ENCODE measurements at regions not wholly inside any gene's neighbourhood (a gene's known extent, or its start where the extent isn't known, plus 50 kb on each side); places are given as distances from the start of the nearest gene placed in this dataset.

DNA sequence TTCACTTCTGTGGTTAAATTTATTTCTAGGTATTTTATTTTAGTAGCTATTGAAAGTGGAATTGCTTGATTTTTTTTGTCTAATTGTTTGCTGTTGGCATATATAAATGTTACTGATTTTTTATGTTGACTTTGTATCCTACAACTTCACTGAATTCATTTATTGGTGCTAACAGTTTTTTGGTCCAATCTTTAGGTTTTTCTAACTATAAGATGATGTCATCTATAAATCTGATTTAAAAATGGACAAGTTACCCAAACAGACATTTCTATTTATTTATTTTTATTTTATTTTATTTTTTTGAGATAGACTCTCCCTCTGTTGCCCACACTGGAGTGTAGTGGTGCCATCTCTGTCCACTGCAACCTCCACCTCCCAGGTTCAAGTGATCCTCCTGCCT, 162.3 kb downstream of the COX7C start:
- no peak for DNase-seq (ENCODE audit: low read depth)

DNA sequence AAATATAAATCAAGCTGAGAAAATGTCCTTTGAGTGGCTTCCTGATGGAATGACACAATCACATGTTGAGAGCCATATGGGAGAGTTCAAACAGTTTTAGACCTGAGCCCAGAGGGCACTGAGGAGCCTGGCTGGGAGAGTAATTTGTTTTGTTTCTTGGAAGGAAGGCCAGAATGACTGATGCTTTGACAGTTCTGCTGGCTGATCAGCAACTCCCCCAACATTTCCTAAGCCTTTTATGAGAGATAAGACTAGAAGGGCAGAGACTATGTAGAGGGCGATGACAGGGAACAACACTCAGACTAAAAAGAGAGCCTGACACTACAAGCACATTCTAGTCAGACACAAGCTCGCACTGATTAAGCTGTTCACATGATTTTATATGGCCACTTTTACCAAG, 169.2 kb downstream of the COX7C start:
- DNase-seq (ENCODE audit: low read depth) = no peak

DNA sequence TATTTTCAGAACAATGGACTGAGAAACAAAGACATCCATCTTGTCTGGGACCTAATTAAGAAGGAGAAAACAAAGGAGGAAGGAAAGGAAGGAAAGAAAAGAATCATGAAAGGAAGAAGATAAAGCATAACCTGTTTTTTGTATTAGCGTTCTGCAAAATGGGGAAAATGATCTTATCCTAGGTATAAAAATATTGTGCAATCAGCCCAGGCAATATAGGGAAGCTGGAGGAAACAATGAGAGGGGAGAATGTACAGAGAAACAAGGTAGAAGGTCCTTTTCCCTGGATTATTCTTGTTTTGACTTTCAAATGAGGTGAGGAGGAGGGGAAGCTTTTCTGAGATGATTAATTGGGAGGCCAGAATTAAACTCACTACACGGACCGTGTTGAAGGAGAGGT, 177.9 kb downstream of the COX7C start:
- no peak for DNase-seq (ENCODE audit: low read depth)

DNA sequence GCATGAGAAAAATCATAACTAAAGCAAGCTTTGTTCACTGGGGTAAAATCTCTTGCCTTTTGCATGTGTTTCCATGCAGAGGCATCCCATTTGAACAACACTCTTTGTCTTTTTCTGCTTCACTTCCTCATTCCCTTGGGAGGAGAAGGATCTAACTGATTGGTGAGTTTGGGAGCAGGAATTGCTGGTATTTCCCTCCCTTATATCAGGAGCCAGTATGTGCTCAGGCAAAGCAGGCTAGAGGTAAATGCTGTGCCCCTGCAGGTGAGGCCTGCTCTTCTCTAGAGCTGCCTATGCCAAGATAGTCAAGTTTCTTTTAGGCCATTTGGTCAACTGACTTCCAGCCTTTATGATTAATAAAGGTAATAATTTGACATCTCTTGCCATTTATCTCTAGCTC, 179.9 kb downstream of the COX7C start:
- no peak for DNase-seq (ENCODE audit: low read depth)

DNA sequence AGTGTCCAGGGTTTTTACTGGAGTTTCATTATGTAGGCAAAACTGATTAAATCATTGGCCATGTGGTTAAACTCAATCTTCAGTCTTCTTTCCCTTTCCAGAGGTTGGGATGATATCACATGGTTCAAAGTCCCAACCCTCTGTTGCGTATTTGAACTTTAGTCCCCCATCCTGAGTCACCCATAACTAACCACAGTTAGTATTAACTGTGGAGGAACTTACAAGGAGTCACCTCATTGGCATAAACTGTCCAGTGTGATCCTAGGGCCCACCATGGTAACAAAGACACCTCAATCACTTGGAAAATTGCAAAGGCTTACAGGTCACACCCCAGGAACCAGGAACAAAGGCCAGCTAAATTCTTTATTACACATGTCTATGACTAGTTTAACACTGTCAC, 188.5 kb downstream of the COX7C start:
- no peak for DNase-seq (ENCODE audit: low read depth)

DNA sequence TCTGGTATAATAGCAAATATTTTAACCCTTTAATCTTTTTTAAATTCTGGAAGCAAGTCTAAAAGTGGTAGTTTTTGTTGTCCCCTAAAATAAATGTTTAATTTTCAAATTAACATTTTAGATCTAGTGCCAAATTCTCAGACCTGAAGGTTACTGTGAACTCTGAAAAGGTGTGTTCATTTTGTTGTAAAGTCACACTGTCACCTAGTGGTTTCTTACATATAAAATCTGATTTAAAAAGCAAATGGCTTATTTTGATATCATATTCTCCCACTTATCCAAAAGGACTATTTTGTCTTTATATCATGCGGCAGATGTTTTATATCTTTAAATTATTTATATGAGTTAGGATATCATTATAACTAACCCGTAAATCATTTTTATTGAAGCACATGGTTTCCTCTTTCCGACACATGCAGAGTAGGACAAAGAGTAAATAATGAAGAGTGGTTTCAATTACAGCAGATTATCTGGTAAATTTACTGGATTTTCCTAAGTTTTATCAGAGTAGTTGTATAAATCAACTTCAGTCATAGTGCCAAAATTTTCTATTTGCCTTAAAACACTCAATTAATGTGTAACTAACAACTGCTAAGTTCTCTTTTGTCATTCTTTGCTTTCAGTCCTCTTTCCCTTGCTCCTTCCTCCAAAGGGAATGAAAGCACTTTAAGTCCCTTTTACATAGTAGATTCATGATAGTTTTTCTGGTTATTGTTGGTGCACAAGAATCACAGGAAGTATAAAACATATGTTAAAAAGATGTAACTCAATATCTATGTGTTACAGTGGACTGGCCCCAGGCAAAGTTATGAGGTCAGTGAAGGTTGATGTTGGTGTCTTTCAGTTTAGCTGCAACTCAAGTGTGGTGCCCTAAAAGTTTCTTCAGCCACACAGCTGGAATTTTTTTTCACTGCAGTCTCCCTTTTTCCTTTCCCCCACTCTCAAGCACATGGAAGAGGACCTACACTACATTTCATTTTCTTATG, 189.6 kb downstream of the COX7C start:
- DNase-seq (ENCODE audit: low read depth) = no peak

DNA sequence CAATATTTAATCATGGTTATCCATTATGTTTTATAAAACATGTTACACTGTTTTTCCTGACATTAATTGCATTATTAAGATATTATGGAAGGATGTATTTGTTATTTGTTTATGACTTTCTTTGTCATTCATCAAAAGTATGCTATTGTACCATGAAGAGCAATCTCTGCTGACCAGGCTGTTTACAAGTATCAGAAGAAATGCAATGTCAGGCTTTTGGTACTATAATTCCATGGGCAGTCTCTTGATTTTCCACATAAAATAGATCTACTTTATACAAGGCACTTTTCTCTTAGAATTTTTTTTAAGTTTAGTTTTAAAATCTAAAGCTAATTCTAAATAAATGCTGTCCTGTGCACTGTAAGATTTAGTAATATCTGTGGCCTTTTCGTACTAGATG, 196.6 kb downstream of the COX7C start:
- DNase-seq (ENCODE audit: low read depth) = no peak

DNA sequence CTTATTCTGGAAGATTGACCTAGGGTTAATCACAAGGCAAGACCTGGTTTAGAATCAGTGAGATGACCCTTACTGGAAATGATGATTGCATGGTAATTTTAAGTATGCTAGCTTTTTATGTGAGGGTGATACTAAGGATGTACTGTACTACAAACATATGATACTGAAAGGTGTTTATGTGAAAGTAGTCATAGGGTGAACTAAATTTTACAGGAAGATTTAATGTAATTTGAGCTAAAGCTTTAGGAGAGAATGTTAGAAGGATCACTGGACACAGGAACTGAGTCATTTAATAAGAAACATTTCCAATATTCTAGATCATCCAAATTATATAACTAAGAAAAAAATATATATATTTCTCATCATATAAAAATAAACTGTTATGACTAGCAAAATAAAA, 197.2 kb downstream of the COX7C start:
- DNase-seq (ENCODE audit: low read depth) = no peak

DNA sequence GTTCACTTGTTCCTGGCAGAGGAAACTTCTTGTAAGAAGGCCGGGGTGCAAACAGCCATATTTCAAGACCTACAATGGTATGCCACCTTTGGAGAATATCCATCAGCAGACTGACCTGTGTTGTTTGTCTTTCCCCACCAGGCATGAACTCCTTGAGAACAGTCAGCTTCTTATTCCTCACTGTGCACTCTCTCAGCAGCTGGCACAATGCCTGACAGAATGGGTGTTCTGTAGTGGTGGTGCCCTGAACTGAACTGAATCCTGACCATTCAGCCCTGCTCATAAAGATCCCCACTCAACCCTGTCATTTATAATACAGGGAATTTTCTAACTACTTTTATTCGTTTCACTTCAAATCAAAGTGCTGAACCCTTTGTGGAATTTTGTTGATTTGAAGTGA, 206.9 kb downstream of the COX7C start:
- no peak for DNase-seq (ENCODE audit: low read depth)

DNA sequence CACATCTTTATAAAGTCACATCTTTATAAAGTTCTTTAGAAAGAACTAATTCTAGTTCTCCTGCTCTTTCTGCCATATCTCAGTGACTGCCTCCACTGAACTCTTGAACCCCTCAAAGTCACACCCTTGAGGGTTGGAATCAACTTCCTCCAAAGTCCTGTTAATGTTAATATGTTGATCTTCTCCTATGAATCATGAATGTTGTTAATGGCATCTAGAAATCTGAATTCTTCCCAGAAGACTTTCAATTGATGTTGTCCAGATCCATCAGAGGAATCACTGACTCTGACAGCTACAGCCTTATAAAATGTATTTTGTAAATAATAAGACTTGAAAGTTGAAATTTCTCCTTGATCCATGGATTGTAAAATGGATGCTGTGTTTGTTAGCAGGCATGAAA, 213.4 kb downstream of the COX7C start:
- no peak for DNase-seq (ENCODE audit: low read depth)

DNA sequence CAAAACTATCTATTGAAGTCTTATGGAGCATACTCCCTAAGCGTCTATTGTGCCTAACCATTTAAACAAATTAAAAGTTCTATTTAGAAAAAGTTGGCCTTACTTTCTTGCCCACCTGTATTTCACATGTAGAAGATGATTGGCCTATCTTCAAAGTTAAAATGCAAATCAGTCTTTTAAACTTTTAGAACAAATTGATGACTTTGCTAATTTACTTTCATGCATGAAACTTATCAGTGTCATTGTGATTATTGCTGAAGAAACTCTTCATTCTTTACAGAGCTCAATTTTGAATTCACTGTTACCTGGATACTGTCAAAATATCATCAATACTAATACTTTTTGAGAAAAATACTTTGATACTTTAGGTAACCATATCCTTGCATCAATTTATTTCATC, 216.1 kb downstream of the COX7C start:
- no peak for DNase-seq (ENCODE audit: low read depth)

DNA sequence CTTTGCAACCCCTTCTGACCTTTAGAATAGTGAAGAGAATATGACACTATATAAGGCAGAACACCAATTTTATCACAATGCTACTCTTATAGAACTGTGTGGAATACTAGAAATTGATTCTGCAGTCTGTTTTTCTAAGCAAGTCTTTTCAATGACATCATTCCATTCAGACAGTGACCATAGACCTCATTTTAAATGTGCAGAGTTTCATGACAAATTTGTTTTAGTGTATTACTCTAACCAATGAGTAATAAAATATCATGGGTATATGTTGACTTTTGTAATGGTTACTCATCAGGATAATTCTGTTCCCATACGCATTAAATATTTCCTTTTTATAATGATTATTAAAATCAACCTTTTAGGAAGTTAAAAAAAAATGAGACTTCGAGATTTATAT, 219.9 kb downstream of the COX7C start:
- no peak for DNase-seq (ENCODE audit: low read depth)

DNA sequence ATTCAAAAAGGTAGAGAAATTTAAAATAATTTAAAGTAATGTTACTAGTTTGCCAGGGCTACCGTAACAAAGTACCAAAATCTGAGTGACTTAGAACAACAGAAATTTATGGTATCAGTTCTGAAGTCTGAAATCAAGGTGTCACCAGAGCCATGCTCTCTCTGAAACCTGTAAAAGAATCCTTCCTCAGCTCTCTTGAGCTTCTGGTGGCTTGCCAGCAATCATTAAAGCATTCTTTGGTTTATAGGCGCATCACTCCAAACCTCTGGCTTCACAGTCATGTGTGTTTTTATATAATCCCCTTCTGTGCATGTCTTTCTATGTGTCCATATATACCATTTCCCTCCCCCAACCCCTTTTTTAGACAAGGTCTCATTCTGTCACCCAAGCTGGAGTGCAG, 220.3 kb downstream of the COX7C start:
- no peak for DNase-seq (ENCODE audit: low read depth)

DNA sequence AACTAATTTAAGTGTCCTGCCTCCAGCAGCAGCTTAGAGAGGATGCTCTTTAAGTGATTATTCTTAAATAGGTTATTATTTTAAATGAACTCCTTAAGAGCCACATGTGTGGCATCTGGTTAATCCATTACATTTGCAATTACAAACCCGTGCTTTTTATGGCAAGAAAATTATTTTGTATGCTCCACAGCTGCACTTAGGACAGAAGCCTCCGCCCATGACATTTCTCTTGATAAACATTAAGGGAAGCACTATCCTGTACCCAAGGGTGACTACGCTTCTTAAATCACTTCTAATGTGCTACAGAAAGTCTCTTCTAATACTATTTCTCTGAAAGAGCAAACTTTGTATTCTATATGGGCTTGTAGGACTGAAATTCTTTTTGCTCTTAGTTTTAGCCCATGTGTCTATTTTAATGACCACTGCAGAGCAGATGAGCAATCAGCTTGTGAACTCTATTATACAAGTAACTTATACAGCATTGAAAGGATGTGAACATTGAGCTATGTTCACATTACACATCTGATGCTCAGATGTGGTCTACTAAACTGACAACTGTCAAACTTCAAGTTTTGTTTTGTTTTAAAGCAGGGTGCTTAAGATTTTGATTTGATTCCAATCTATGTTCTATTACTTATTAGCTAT, 223.4 kb downstream of the COX7C start:
- DNase-seq (ENCODE audit: low read depth) = no peak

DNA sequence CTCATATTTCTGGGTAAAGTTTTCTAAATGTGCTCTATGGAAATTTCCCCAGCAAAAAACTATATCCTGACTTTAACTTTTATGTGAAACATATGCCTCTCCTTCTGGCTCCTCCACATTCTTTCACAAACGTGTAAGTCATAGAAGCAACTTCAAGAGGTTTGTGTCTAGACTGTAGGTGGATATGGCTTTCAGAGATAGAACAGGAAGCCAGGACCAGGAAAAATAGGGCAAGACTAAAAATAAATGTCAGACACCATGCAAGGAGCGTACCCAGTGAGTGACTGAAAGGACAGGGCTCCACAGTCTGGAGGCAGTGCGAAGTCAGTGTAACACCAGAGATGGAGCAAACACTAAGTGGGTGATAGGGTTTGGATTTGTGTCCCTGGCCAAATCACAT, 240.7 kb downstream of the COX7C start:
- DNase-seq (ENCODE audit: low read depth) = no peak

DNA sequence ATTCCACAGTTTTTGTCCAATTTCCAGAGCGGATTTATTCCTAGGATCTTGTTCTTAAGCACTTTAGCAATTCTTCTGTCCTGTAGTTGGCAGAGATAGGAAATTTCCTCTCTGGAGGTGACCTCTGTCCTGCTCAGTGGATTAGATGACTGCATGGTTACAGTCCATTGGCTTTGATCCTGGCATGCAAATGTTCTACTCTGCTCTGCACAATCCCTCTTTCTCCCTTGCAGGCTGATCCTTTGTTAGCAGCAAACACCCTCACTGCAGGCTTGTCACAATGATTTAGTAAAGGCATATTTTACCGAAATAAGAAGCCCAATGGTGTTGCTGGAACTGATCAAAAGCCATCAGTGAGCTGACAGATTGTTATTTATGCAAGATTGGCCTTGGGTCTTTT, 243.8 kb downstream of the COX7C start:
- DNase-seq (ENCODE audit: low read depth) = no peak

DNA sequence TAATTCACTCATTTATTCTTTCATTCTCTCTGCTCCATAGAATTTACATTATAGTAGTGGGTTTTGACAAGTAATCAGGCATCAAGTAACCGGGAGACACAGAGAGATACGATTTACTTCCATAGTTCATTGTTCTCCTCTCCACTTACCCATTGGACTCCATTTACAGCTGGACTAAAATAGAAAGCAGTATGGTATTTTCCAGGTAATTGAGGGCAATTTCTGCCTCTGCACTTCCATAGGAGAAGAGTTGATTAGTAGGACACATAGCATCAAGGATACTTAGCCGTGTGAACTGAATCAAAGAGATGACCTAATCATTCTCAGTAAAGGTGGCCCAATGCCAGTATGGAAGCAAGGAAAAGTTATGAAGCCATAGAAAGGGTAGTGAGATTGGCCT, 244.4 kb downstream of the COX7C start:
- DNase-seq (ENCODE audit: low read depth) = no peak

DNA sequence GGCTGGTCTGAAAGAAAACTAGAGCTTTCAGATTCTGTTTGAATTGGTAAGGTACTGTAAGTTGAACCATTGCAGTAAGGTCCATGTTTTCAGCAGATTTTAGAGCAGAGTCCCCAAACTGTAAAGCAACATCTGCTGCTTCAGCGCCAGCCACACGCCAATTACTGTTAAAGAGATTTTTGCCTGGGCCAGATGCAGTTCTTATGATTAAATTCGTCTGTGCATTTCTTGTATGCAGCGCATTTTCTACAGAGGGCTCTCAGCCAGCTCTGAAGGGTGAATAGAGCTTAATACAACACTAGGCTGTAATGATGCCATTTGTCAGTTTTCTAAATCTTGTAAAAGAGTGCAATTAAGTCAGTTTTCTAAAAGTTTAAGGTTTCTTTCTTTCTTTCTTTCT, 246.3 kb downstream of the COX7C start:
- no peak for DNase-seq (ENCODE audit: low read depth)

DNA sequence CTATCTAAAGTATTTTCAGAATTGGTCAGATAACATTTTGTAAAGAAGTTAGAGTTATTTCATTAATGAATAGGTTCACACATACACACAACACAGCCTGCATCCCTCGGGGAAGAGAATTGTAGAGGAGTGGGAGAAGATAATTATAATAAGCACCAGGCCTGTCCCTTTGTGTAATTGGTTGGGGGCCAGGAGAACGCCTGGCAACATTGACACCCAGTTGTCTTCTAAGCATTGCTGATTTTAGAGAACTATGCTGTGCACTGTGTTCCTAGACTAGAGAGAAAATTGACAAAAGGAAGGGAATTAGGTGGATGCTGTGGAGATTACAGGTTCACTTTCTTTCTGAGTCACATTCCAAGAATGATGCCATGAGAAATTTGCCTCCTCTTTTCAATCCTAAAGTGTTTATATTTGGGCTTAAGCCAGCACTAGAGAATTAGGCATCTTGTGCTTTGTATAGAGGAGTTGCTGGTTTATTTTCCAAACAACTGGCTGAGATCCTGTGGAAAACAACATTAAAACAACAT, 247.6 kb downstream of the COX7C start:
- no peak for DNase-seq (ENCODE audit: low read depth)

DNA sequence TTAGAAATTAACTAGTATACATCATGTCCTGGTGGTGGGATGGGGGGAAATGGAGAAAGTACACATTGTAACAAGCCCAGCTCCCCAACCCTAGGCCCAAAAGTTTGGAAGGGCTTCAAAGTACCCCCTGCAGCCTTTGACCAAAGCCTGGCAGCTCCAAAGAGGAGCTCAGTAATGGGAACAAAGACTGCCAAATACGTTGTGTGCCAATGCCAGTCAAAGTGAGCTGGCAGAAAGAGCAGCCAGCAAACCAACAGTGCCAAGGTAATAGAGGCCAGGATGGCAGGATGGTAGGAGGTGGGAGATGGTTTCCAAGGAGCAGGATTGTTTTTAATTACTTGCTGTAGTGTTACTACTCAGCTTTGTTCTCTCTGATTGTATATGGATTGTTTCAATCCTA, 248.3 kb downstream of the COX7C start:
- no peak for DNase-seq (ENCODE audit: low read depth)

DNA sequence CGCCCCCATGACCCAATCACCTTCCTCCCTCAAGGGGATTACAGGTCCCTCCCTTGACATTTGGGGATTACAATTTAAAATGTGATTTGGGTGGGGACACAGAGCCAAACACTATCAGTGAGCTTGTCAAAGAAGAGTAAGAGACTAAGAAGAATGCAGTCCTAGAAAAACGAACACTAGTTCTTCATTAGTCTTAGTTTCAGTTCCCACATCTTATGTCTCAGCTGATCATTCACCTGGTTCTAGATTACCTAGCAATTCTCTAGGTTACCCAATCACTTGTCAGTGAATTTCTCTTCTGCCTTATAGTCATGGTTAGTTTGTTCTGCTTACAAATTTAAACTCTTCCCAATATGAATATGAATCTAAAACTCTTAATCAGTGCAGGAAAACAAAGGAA, 251.5 kb downstream of the COX7C start:
- DNase-seq (ENCODE audit: low read depth) = no peak

DNA sequence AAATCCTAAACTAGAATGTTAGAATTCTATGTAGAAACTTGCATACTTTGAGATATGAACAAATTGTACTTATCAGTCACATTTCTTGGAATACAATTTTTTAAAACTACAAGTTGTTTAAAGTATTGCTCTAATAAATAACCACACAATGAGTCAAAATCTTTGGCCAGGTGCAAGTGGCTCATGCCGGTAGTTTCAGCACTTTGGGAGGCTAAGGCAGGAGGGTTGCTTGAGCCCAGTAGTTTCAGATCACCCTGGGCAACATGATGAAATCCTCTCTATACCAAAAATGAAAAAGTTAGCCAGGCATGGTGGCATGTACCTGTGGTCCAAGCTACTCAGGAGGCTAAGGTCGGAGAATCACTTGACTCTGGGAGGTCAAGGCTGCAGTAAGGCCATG, 257.8 kb downstream of the COX7C start:
- DNase-seq (ENCODE audit: low read depth) = no peak

DNA sequence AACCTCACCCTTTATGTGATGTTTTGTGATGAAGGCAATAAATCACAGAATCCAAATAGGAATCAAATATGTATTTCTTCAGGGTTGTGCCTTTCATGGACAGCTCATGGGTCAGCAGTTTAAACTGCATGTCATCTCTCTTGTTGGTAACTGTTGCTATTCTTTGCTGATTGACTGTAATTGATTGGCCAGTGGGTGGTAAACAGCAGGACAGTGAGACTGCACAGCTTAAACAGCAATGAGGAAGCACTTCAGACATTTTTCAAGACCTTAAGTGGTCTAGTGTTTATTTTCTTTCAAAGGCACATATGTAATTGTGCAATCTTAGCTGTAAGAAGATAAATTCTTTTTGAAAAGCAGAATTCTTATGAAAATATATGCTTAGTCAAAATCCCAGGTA, 260.5 kb downstream of the COX7C start:
- no peak for DNase-seq (ENCODE audit: low read depth)
